ENCODE measurements at regions not wholly inside any gene's neighbourhood (a gene's known extent, or its start where the extent isn't known, plus 50 kb on each side); places are given as distances from the start of the nearest gene placed in this dataset.

- no peak overlapping the region for H3K27ac ChIP-seq
- peaks cover 3 to 18% (median 5%) of the 10 kb centered on the region in 3 donors for H3K4me1 ChIP-seq
- no peak for TF ChIP-seq EP300 (IDR thresholded peaks at IDR 0.05)
- no peak for TF ChIP-seq POLR2AphosphoS5 (IDR thresholded peaks at IDR 0.05)
- TF ChIP-seq POLR2A (IDR thresholded peaks at IDR 0.05) = no peak
- TF ChIP-seq, protein P1, sequence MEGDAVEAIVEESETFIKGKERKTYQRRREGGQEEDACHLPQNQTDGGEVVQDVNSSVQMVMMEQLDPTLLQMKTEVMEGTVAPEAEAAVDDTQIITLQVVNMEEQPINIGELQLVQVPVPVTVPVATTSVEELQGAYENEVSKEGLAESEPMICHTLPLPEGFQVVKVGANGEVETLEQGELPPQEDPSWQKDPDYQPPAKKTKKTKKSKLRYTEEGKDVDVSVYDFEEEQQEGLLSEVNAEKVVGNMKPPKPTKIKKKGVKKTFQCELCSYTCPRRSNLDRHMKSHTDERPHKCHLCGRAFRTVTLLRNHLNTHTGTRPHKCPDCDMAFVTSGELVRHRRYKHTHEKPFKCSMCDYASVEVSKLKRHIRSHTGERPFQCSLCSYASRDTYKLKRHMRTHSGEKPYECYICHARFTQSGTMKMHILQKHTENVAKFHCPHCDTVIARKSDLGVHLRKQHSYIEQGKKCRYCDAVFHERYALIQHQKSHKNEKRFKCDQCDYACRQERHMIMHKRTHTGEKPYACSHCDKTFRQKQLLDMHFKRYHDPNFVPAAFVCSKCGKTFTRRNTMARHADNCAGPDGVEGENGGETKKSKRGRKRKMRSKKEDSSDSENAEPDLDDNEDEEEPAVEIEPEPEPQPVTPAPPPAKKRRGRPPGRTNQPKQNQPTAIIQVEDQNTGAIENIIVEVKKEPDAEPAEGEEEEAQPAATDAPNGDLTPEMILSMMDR (IDR thresholded peaks at IDR 0.05) = no peak
- H3K4me3 ChIP-seq = no peak overlapping the region
- peak; percentile 36 for ATAC-seq
- H3K27me3 ChIP-seq = no peaks in the 10 kb centered on the region
- no peaks in the 10 kb centered on the region for H3K36me3 ChIP-seq
- peaks cover 0 to 5% (median 0%) of the 10 kb centered on the region in 3 donors for H3K9me3 ChIP-seq
Observed at GRCh38 chr9:115194216-115194615, 76.3 kb upstream of the TNC start.

DNA sequence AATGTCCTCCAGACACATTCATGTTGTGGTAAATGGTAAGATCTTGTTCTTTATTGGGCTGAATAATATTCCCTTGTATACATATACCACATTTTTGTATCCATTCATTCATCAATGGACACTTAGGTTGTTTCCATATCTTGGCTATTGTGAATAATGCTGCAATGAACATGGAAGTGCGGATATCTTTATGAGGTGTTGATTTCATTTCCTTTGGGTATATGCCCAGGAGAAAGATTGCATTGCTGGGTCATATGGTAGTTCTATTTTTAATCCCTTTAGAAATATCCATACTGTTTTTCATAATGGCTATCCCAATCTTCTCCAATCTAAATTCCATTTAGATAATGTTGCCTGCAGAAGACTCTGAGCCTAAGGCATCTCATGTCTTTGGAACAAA is 78.0 kb upstream of the TNC start:
- no peak for TF ChIP-seq EP300 (IDR thresholded peaks at IDR 0.05)
- no peak for TF ChIP-seq POLR2A (IDR thresholded peaks at IDR 0.05)
- no peak for TF ChIP-seq POLR2AphosphoS5 (IDR thresholded peaks at IDR 0.05)
- TF ChIP-seq, protein P1 (IDR thresholded peaks at IDR 0.05) = no peak
- Histone ChIP-seq H3K36me3 (no peaks in the 10 kb centered on the region), H3K4me1 (peaks cover 3 to 18% (median 5%) of the 10 kb centered on the region in 3 donors), H3K27me3 (no peaks in the 10 kb centered on the region), H3K27ac (no peak overlapping the region), H3K9me3 (peaks cover 0 to 3% (median 0%) of the 10 kb centered on the region in 3 donors), H3K4me3 (no peak overlapping the region)
- ATAC-seq = no peak
- WGBS, 2 donors (ENCODE audit: low coverage in 1 of 2) = 94% methylated on average over 1 of the region's 1 CpG; no CpG with 5 or more reads in 1 of the 2 donors

- ATAC-seq = no peak
- Histone ChIP-seq H3K27ac (no peak overlapping the region), H3K27me3 (no peaks in the 10 kb centered on the region), H3K4me1 (peaks cover 3 to 18% (median 5%) of the 10 kb centered on the region in 3 donors), H3K9me3 (no peaks in the 10 kb centered on the region), H3K36me3 (no peaks in the 10 kb centered on the region), H3K4me3 (no peak overlapping the region)
- TF ChIP-seq POLR2AphosphoS5 (IDR thresholded peaks at IDR 0.05) (no peak), POLR2A (IDR thresholded peaks at IDR 0.05) (no peak), EP300 (IDR thresholded peaks at IDR 0.05) (no peak)
- TF ChIP-seq, protein P1 (IDR thresholded peaks at IDR 0.05) = no peak
- 77 to 83% methylated on average over 2 to 3 of the region's 3 CpGs for WGBS, 2 donors (ENCODE audit: low coverage in 1 of 2)
Observed at GRCh38 chr9:115196919-115197318, 79.0 kb upstream of the TNC start.

DNA sequence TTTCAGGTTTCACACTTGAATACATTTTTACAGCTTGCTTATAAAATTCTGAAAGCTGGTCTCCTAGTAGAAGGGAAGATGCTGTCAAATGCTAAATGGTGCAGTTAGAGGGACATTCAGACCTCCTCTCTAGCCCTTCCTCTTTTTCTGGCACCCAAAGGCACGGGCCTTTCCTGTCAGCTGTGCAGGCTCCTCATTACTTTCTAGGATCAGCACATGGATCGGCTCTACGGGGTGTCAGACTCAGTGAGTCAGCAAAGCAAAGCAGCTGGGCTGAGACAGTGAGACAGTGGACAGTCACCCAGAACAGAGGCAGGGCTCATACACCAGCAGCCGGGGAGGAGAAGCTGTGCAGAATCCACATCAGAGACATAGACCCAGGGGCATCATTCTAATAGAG is 80.0 kb upstream of the TNC start:
- Histone ChIP-seq H3K27me3 (no peaks in the 10 kb centered on the region), H3K9me3 (no peaks in the 10 kb centered on the region), H3K27ac (no peak overlapping the region), H3K36me3 (no peaks in the 10 kb centered on the region), H3K4me1 (peaks cover 3 to 15% (median 5%) of the 10 kb centered on the region in 3 donors), H3K4me3 (no peak overlapping the region)
- peak; percentile 70 for ATAC-seq
- whole genome bisulfite sequencing, 2 donors (ENCODE audit: low coverage in 1 of 2) = 10% methylated on average over 4 of the region's 4 CpGs; no CpG with 5 or more reads in 1 of the 2 donors
- TF ChIP-seq POLR2AphosphoS5 (IDR thresholded peaks at IDR 0.05) (peak; percentile 54), POLR2A (IDR thresholded peaks at IDR 0.05) (no peak)

- Histone ChIP-seq H3K4me3 (no peak overlapping the region), H3K4me1 (peaks cover 3 to 9% (median 5%) of the 10 kb centered on the region in 3 donors), H3K27me3 (no peaks in the 10 kb centered on the region), H3K9me3 (no peaks in the 10 kb centered on the region), H3K36me3 (no peaks in the 10 kb centered on the region), H3K27ac (peak overlapping the region in 1 of 4 donors; percentile 9)
- TF ChIP-seq, protein P1 (IDR thresholded peaks at IDR 0.05) = no peak
- TF ChIP-seq EP300 (IDR thresholded peaks at IDR 0.05) (no peak), POLR2AphosphoS5 (IDR thresholded peaks at IDR 0.05) (peak; percentile 96)
- WGBS, 2 donors (ENCODE audit: low coverage in 1 of 2) = 49 to 60% methylated on average over 3 of the region's 3 CpGs
- ATAC-seq = peak; percentile 85
Observed at GRCh38 chr9:115200711-115201505, 83.0 kb upstream of the TNC start.
